D341Med (cell line): ENCODE measurements at regions not wholly inside any gene's neighbourhood (a gene's known extent, or its start where the extent isn't known, plus 50 kb on each side); places are given as distances from the start of the nearest gene placed in this dataset.

Experiments used
- DNase-seq: peaks from one replicate; pipeline ENCODE4 v3.0.0; 2012; ENCODE audit warnings: low spot score

- no peak for DNase-seq
Observed at GRCh38 chr2:3960106-3960505, 256.7 kb downstream of the DCDC2C start.

- no peak for DNase-seq
Observed at GRCh38 chr2:3962719-3963118, 259.3 kb downstream of the DCDC2C start.

GRCh38 chr2:3965211-3965610 is 261.8 kb downstream of the DCDC2C start:
- DNase-seq, result no peak

- DNase-seq, result no peak
Observed at GRCh38 chr2:3965953-3966352, 262.6 kb downstream of the DCDC2C start.

- DNase-seq, result no peak
Observed at GRCh38 chr2:3966470-3966869, 263.1 kb downstream of the DCDC2C start.

GRCh38 chr2:3968736-3969135 is 265.4 kb downstream of the DCDC2C start:
- DNase-seq, result no peak

GRCh38 chr2:3970791-3971651 is 267.6 kb downstream of the DCDC2C start:
- DNase-seq, result no peak

GRCh38 chr2:3971652-3972192 is 268.3 kb downstream of the DCDC2C start:
- DNase-seq, result no peak

- DNase-seq, result no peak
Observed at GRCh38 chr2:3972377-3972776, 269.0 kb downstream of the DCDC2C start.

- no peak for DNase-seq
Observed at GRCh38 chr2:3974765-3975164, 271.4 kb downstream of the DCDC2C start.

- no peak for DNase-seq
Observed at GRCh38 chr2:3981446-3981987, 278.1 kb downstream of the DCDC2C start.

- DNase-seq, result no peak
Observed at GRCh38 chr2:3982160-3982559, 278.8 kb downstream of the DCDC2C start.

- no peak for DNase-seq
Observed at GRCh38 chr2:3986063-3986462, 282.7 kb downstream of the DCDC2C start.

GRCh38 chr2:3986530-3987258 is 283.3 kb downstream of the DCDC2C start:
- no peak for DNase-seq

GRCh38 chr2:4002841-4003403 is 299.5 kb downstream of the DCDC2C start:
- no peak for DNase-seq

GRCh38 chr2:4012197-4012596 is 308.8 kb downstream of the DCDC2C start:
- DNase-seq, result no peak

- DNase-seq, result no peak
Observed at GRCh38 chr2:4018535-4018934, 315.2 kb downstream of the DCDC2C start.

- no peak for DNase-seq
Observed at GRCh38 chr2:4020153-4020552, 316.8 kb downstream of the DCDC2C start.

GRCh38 chr2:4020649-4021048 is 317.3 kb downstream of the DCDC2C start:
- DNase-seq, result no peak

GRCh38 chr2:4024605-4025004 is 321.2 kb downstream of the DCDC2C start:
- DNase-seq, result no peak

GRCh38 chr2:4029081-4029480 is 325.7 kb downstream of the DCDC2C start:
- no peak for DNase-seq

- DNase-seq, result no peak
Observed at GRCh38 chr2:4039896-4040295, 336.5 kb downstream of the DCDC2C start.
